Hepatocyte (in vitro differentiated cells): ENCODE measurements at regions not wholly inside any gene's neighbourhood (a gene's known extent, or its start where the extent isn't known, plus 50 kb on each side); places are given as distances from the start of the nearest gene placed in this dataset.

Source experiments
- DNase-seq: peaks from one replicate; pipeline ENCODE4 v3.0.0-alpha.2; 2016; ENCODE audit warnings: low spot score
- H2AFZ ChIP-seq: fragments of 200-600 bp; sonication (generic); 2 replicates; pipeline ENCODE4 v1.6.0; 2016; ENCODE audit warnings: antibody characterized with exemption, mild to moderate bottlenecking
- H3K27ac ChIP-seq: fragments of 200-600 bp; sonication (generic); 2 replicates; pipeline ENCODE4 v1.5.1; 2016; ENCODE audit warnings: mild to moderate bottlenecking
- H3K27me3 ChIP-seq: fragments of 200-600 bp; sonication (generic); 2 replicates; pipeline ENCODE4 v1.6.1; 2016
- H3K36me3 ChIP-seq: fragments of 200-600 bp; sonication (generic); replicated peaks from 2 replicates; pipeline ENCODE4 v1.5.1; 2016; ENCODE audit warnings: low read depth; ENCODE audit not compliant: insufficient read depth
- H3K4me1 ChIP-seq: fragments of 200-600 bp; sonication (generic); 2 replicates; pipeline ENCODE4 v1.5.1; 2016; ENCODE audit warnings: mild to moderate bottlenecking, moderate library complexity; ENCODE audit not compliant: insufficient read depth
- H3K4me2 ChIP-seq: fragments of 200-600 bp; sonication (generic); 2 replicates; pipeline ENCODE4 v1.6.0; 2016
- H3K4me3 ChIP-seq: fragments of 200-600 bp; sonication (generic); 2 replicates; pipeline ENCODE4 v1.5.1; 2016; ENCODE audit warnings: mild to moderate bottlenecking
- H3K79me2 ChIP-seq: fragments of 200-600 bp; sonication (generic); 2 replicates; pipeline ENCODE4 v1.6.0; 2017; ENCODE audit warnings: mild to moderate bottlenecking
- H3K9me2 ChIP-seq: fragments of 200-600 bp; sonication (generic); replicated peaks from 2 replicates; pipeline ENCODE4 v1.6.0; 2017; ENCODE audit warnings: mild to moderate bottlenecking; ENCODE audit not compliant: insufficient read depth
- H3K9me3 ChIP-seq: fragments of 200-600 bp; sonication (generic); 2 replicates; pipeline ENCODE4 v1.5.1; 2016; ENCODE audit warnings: low read depth, mild to moderate bottlenecking
- H4K20me1 ChIP-seq: fragments of 200-600 bp; sonication (generic); 2 replicates; pipeline ENCODE4 v1.6.0; 2016; ENCODE audit warnings: mild to moderate bottlenecking; ENCODE audit not compliant: insufficient read depth, poor library complexity, severe bottlenecking
- CTCF ChIP-seq: fragments of 200-600 bp; sonication (generic); IDR thresholded peaks from 2 replicates; pipeline ENCODE4 v1.5.1; 2016; ENCODE audit warnings: antibody characterized with exemption, mild to moderate bottlenecking; ENCODE audit not compliant: poor library complexity
- EZH2 ChIP-seq: fragments of 200-600 bp; sonication (generic); IDR thresholded peaks from 2 replicates; pipeline ENCODE4 v1.6.1; 2016; ENCODE audit warnings: antibody characterized with exemption, mild to moderate bottlenecking, borderline replicate concordance
- EZH2phosphoT487 ChIP-seq: fragments of 200-600 bp; sonication (generic); IDR thresholded peaks from one replicate; pipeline ENCODE4 v1.6.1; 2018; ENCODE audit warnings: antibody characterized with exemption, mild to moderate bottlenecking, low read depth, moderate library complexity; ENCODE audit not compliant: unreplicated experiment, severe bottlenecking
- WGBS: methylation state at CpG from one replicate; pipeline ENCODE4 v1.1.6; 2016; ENCODE audit warnings: low lambda C conversion rate; ENCODE audit errors: missing lambda C conversion rate; 5-methylcytosine and 5-hydroxymethylcytosine counted together

- no peak overlapping the region for H3K27ac ChIP-seq
- H3K4me1 ChIP-seq, result no peaks in the 10 kb centered on the region
- TF ChIP-seq EZH2 (no peak), CTCF (no peak), EZH2phosphoT487 (no peak)
- H3K9me3 ChIP-seq, result no peaks in the 10 kb centered on the region
- H3K79me2 ChIP-seq, result no peaks in the 10 kb centered on the region
- no peak overlapping the region for H3K4me2 ChIP-seq
- DNase-seq, result no peak
- H4K20me1 ChIP-seq, result no peaks in the 10 kb centered on the region
- no peaks in the 10 kb centered on the region for H3K27me3 ChIP-seq
- no peaks in the 10 kb centered on the region for H3K36me3 ChIP-seq
- no peak overlapping the region for H3K4me3 ChIP-seq
- H2AFZ ChIP-seq, result no peak overlapping the region
- WGBS, result 85% methylated on average over 11 of the region's 11 CpGs
- H3K9me2 ChIP-seq, result no peaks in the 10 kb centered on the region
Observed at GRCh38 chr1:53385276-53386225, 57.7 kb upstream of the LRP8 start.

- no peak overlapping the region for H3K4me3 ChIP-seq
- no peaks in the 10 kb centered on the region for H3K79me2 ChIP-seq
- no peak for TF ChIP-seq EZH2
- TF ChIP-seq EZH2phosphoT487, result no peak
- TF ChIP-seq CTCF, result no peak
- DNase-seq, result no peak
- no peak overlapping the region for H3K4me2 ChIP-seq
- no peaks in the 10 kb centered on the region for H3K9me3 ChIP-seq
- no peaks in the 10 kb centered on the region for H3K36me3 ChIP-seq
- H3K9me2 ChIP-seq, result no peaks in the 10 kb centered on the region
- H2AFZ ChIP-seq, result no peak overlapping the region
- WGBS, result 91% methylated on average over 4 of the region's 4 CpGs
- H3K27ac ChIP-seq, result no peak overlapping the region
- H4K20me1 ChIP-seq, result no peaks in the 10 kb centered on the region
- H3K27me3 ChIP-seq, result no peaks in the 10 kb centered on the region
- no peaks in the 10 kb centered on the region for H3K4me1 ChIP-seq
Observed at GRCh38 chr1:53388963-53389362, 61.1 kb upstream of the LRP8 start.

GRCh38 chr1:53390261-53390660 is 62.4 kb upstream of the LRP8 start:
- Histone ChIP-seq H3K9me2 (no peaks in the 10 kb centered on the region), H3K4me1 (no peaks in the 10 kb centered on the region), H3K27me3 (no peaks in the 10 kb centered on the region), H3K27ac (no peak overlapping the region), H3K36me3 (no peaks in the 10 kb centered on the region), H4K20me1 (no peaks in the 10 kb centered on the region), H3K4me2 (no peak overlapping the region), H3K9me3 (no peaks in the 10 kb centered on the region), H3K4me3 (no peak overlapping the region), H2AFZ (no peak overlapping the region), H3K79me2 (no peaks in the 10 kb centered on the region)
- DNase-seq, result no peak
- WGBS, result 79% methylated on average over 5 of the region's 5 CpGs
- TF ChIP-seq EZH2phosphoT487 (no peak), CTCF (no peak), EZH2 (no peak)
